IMR-90 (cell line): ENCODE measurements at regions not wholly inside any gene's neighbourhood (a gene's known extent, or its start where the extent isn't known, plus 50 kb on each side); places are given as distances from the start of the nearest gene placed in this dataset.

Experiments used
- ATAC-seq: fragments of 200-7000 bp; cut with Tn5 transposase; 2 replicates; pipeline ENCODE4 v1.9.1; 2020; ENCODE audit warnings: low read depth, mild to moderate bottlenecking, moderate library complexity
- BruUV-seq: library from RNA; stranded (reverse); fragments of 400-500 nt; replicated peaks from 2 replicates; lab custom pipeline; 2021; lab: Mats Ljungman, UMichigan
- CTCF ChIA-PET: fragments of 300-600 bp; formaldehyde crosslinking; extraction: SDS; loops from one replicate; lab custom pipeline; 2021; ENCODE audit warnings: antibody characterized with exemption; lab: Yijun Ruan, JAX
- POLR2A ChIA-PET: fragments of 300-600 bp; sonication (Branson Sonifier 250); formaldehyde crosslinking; loops from one replicate; lab custom pipeline; 2022; ENCODE audit warnings: antibody characterized with exemption; ENCODE audit not compliant: unreplicated experiment; lab: Charles Lee
- DNase-seq: peaks from one replicate; pipeline ENCODE4 v3.0.0; 2013
- H2AFZ ChIP-seq: replicated peaks from 2 replicates; pipeline ENCODE3; 2013; ENCODE audit warnings: low read length, mild to moderate bottlenecking; ENCODE audit not compliant: poor library complexity
- H2AK5ac ChIP-seq: 2 replicates; pipeline ENCODE4 v1.6.1; 2013; ENCODE audit warnings: low read depth, low read length, inconsistent platforms
- H2AK9ac ChIP-seq: replicated peaks from 2 replicates; pipeline ENCODE3; 2013; ENCODE audit warnings: mild to moderate bottlenecking, low read depth, low read length, moderate library complexity; ENCODE audit not compliant: poor library complexity
- H2BK120ac ChIP-seq: 2 replicates; pipeline ENCODE4 v1.6.1; 2013; ENCODE audit warnings: low read depth, low read length, inconsistent platforms
- H2BK15ac ChIP-seq: 3 replicates; pipeline ENCODE4 v1.6.1; 2013; ENCODE audit warnings: low read depth, low read length, inconsistent platforms
- H2BK20ac ChIP-seq: 2 replicates; pipeline ENCODE4 v1.6.1; 2013; ENCODE audit warnings: low read depth, mild to moderate bottlenecking, inconsistent platforms, low read length, moderate library complexity
- H2BK5ac ChIP-seq: 2 replicates; pipeline ENCODE4 v1.6.1; 2013; ENCODE audit warnings: mild to moderate bottlenecking, low read depth, low read length, inconsistent platforms; ENCODE audit not compliant: poor library complexity, severe bottlenecking
- H3K14ac ChIP-seq: replicated peaks from 2 replicates; pipeline ENCODE4 v1.6.1; 2013; ENCODE audit warnings: low read depth, low read length, inconsistent platforms
- H3K18ac ChIP-seq: 2 replicates; pipeline ENCODE4 v1.6.1; 2013; ENCODE audit warnings: low read depth, low read length, control low read depth
- H3K23ac ChIP-seq: 2 replicates; pipeline ENCODE4 v1.6.1; 2013; ENCODE audit warnings: low read depth, low read length, inconsistent platforms
- H3K27ac ChIP-seq: 2 replicates; pipeline ENCODE4 v1.5.1; 2013; ENCODE audit warnings: mild to moderate bottlenecking, control low read depth, low read length; ENCODE audit not compliant: insufficient read depth
- H3K27me3 ChIP-seq: 2 replicates; pipeline ENCODE4 v1.6.1; 2013; ENCODE audit warnings: low read length; ENCODE audit not compliant: control insufficient read depth, insufficient read depth
- H3K36me3 ChIP-seq: 2 replicates; pipeline ENCODE4 v1.6.1; 2013; ENCODE audit warnings: low read length, mixed read lengths; ENCODE audit not compliant: control insufficient read depth, insufficient read depth
- H3K4ac ChIP-seq: 2 replicates; pipeline ENCODE4 v1.6.1; 2013; ENCODE audit warnings: low read depth, low read length, inconsistent platforms
- H3K4me1 ChIP-seq: 2 replicates; pipeline ENCODE4 v1.6.1; 2013; ENCODE audit warnings: low read length, mixed read lengths; ENCODE audit not compliant: control insufficient read depth, insufficient read depth
- H3K4me2 ChIP-seq: 2 replicates; pipeline ENCODE4 v1.6.1; 2013; ENCODE audit warnings: low read depth, mild to moderate bottlenecking, control low read depth, low read length, moderate library complexity
- H3K4me3 ChIP-seq: 2 replicates; pipeline ENCODE4 v1.5.1; 2013; ENCODE audit warnings: low read depth, mild to moderate bottlenecking, control low read depth, low read length, moderate library complexity; ENCODE audit not compliant: insufficient read depth
- H3K56ac ChIP-seq: 2 replicates; pipeline ENCODE4 v1.6.1; 2013; ENCODE audit warnings: low read length, inconsistent platforms; ENCODE audit not compliant: insufficient read depth; ENCODE audit errors: extremely low read depth
- H3K79me1 ChIP-seq, 2 experiments: 2 replicates each; pipeline ENCODE4 v1.6.1; 2013; ENCODE audit warnings: low read length in 2 of 2, inconsistent platforms in 1 of 2, low read depth in 1 of 2
- H3K9ac ChIP-seq: 2 replicates; pipeline ENCODE4 v1.6.1; 2013; ENCODE audit warnings: low read depth, low read length, control low read depth
- H3K9me1 ChIP-seq: 2 replicates; pipeline ENCODE4 v1.6.1; 2013; ENCODE audit warnings: low read length, inconsistent platforms; ENCODE audit not compliant: insufficient read depth
- H3K9me3 ChIP-seq: 2 replicates; pipeline ENCODE4 v1.6.1; 2013; ENCODE audit warnings: low read length; ENCODE audit not compliant: control insufficient read depth, insufficient read depth
- H4K20me1 ChIP-seq: 2 replicates; pipeline ENCODE4 v1.6.1; 2013; ENCODE audit warnings: low read length, inconsistent platforms; ENCODE audit not compliant: insufficient read depth
- H4K5ac ChIP-seq: 2 replicates; pipeline ENCODE4 v1.6.1; 2013; ENCODE audit warnings: mild to moderate bottlenecking, low read depth, low read length, control low read depth
- H4K8ac ChIP-seq, 2 experiments: 2 replicates each; pipeline ENCODE4 v1.6.1; 2013; ENCODE audit warnings: low read depth in 2 of 2, low read length in 2 of 2, control low read depth in 1 of 2, inconsistent platforms in 1 of 2
- H4K91ac ChIP-seq: 2 replicates; pipeline ENCODE4 v1.6.1; 2013; ENCODE audit warnings: low read depth, low read length, inconsistent platforms; ENCODE audit not compliant: insufficient read depth
- BHLHE40 ChIP-seq: fragments of 150-350 bp; IDR thresholded peaks from 2 replicates; pipeline ENCODE4 v1.6.1; 2016; ENCODE audit warnings: mild to moderate bottlenecking, low read depth, low read length
- CHD1 ChIP-seq: IDR thresholded peaks from 2 replicates; pipeline ENCODE4 v1.6.1; 2012; ENCODE audit warnings: low read depth, low read length, improper control_type of control experiment
- FOS ChIP-seq: fragments of 150-350 bp; IDR thresholded peaks from 2 replicates; pipeline ENCODE4 v1.6.1; 2016; ENCODE audit warnings: low read depth, low read length
- RAD21 ChIP-seq: IDR thresholded peaks from 2 replicates; pipeline ENCODE4 v1.6.1; 2012; ENCODE audit warnings: low read length, improper control_type of control experiment
- RCOR1 ChIP-seq: IDR thresholded peaks from 2 replicates; pipeline ENCODE4 v1.6.1; 2012; ENCODE audit warnings: mild to moderate bottlenecking, low read length, improper control_type of control experiment; ENCODE audit not compliant: insufficient replicate concordance
- RFX5 ChIP-seq: IDR thresholded peaks from 2 replicates; pipeline ENCODE4 v1.8.0; 2012; ENCODE audit warnings: low read depth, mild to moderate bottlenecking, low read length, moderate library complexity
- WGBS, 2 experiments: methylation state at CpG; one replicate each; pipeline versions ENCODE4 v1.1.5 to v1.1.7; 2013; ENCODE audit warnings: missing lambda C conversion rate in 2 of 2; ENCODE audit not compliant: insufficient read length in 1 of 2; ENCODE audit errors: extremely low coverage in 2 of 2; 5-methylcytosine and 5-hydroxymethylcytosine counted together
- dilution Hi-C: fragments of 300-500 bp; cut with HindIII; formaldehyde crosslinking; loops from one replicate; pipeline ENCODE4 v1.14.3; 2018; ENCODE audit warnings: low sequenced_read_pairs; ENCODE audit not compliant: unreplicated experiment
- in situ Hi-C: fragments of 300-500 bp; cut with MboI; formaldehyde crosslinking; loops from 3 replicates; pipeline ENCODE4 v1.14.3; 2019; ENCODE audit warnings: low sequenced_read_pairs, inconsistent platforms, mixed read lengths
- intact Hi-C: fragments of 100-400 bp; cut with micrococcal nuclease; formaldehyde crosslinking; loops from 2 replicates; pipeline ENCODE4 v1.10.0; 2022

DNA sequence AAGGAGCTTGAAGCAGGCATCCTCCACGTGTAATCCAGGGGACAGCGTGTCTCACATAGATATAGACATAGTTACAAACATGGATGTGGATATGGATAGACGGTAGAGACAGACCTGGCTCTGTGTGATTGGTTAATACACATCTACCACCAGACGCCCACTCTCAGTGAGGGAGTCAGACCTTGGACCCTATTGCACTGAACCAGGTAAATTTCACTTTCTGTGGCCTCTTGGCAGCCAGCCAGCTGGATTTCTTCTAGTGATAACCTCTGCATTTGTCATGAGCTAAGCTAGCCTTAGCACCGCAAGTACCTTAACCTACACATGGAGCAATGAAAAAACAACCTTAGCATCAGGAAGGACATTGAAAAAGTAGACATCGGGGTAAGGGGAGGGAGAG, 79.2 kb upstream of the ACSL4 start:
- H3K9me1 ChIP-seq = no peaks in the 10 kb centered on the region
- no peak overlapping the region for H2AK5ac ChIP-seq
- in situ Hi-C loops = no loop called here
- H4K5ac ChIP-seq = no peak overlapping the region
- no peak overlapping the region for H2BK15ac ChIP-seq
- H4K20me1 ChIP-seq = no peaks in the 10 kb centered on the region
- BruUV-seq = no TSS peak
- WGBS, 2 experiments = 60% methylated on average over 2 of the region's 6 CpGs; no CpG with 5 or more reads in 1 of the 2 experiments
- H3K27ac ChIP-seq = no peak overlapping the region
- no peak overlapping the region for H3K4me3 ChIP-seq
- no peak overlapping the region for H3K4me2 ChIP-seq
- no peak overlapping the region for H2BK20ac ChIP-seq
- H4K91ac ChIP-seq = no peak overlapping the region
- no peak overlapping the region for H2AK9ac ChIP-seq
- no peak overlapping the region for H2AFZ ChIP-seq
- no peak for DNase-seq
- no peak overlapping the region for H3K18ac ChIP-seq
- no peak overlapping the region for H3K14ac ChIP-seq
- H4K8ac ChIP-seq = no peak overlapping the region
- intact Hi-C loops = no loop called here
- no peak for TF ChIP-seq RAD21
- no peak for TF ChIP-seq RFX5
- TF ChIP-seq BHLHE40 = no peak
- no peak for TF ChIP-seq FOS
- no peak for TF ChIP-seq RCOR1
- no peak for TF ChIP-seq CHD1
- no peaks in the 10 kb centered on the region for H3K9me3 ChIP-seq
- H2BK120ac ChIP-seq = no peak overlapping the region
- no peak overlapping the region for H3K4ac ChIP-seq
- ChIA-PET CTCF (no interaction called here), POLR2A (no interaction called here)
- H3K9ac ChIP-seq = no peak overlapping the region
- no peak overlapping the region for H2BK5ac ChIP-seq
- peaks cover 14% of the 10 kb centered on the region for H3K27me3 ChIP-seq
- dilution Hi-C loops = no loop called here
- ATAC-seq = no peak
- no peaks in the 10 kb centered on the region for H3K4me1 ChIP-seq
- no peak overlapping the region for H3K23ac ChIP-seq
- H3K56ac ChIP-seq = no peak overlapping the region
- no peaks in the 10 kb centered on the region for H3K79me1 ChIP-seq
- no peaks in the 10 kb centered on the region for H3K36me3 ChIP-seq
